Gastrocnemius medialis (tissue), 4 donors: ENCODE measurements at regions not wholly inside any gene's neighbourhood (a gene's known extent, or its start where the extent isn't known, plus 50 kb on each side); places are given as distances from the start of the nearest gene placed in this dataset.

Source experiments
- CTCF ChIP-seq, 5 experiments: fragments of 450-650 bp in 3 of 5; fragments of 200-600 bp in 2 of 5; sonication (generic) in 2 of 5; IDR thresholded peaks in 4 of 5; conservative IDR thresholded peaks in 1 of 5; 1 replicate in 4 of 5; 2 replicates in 1 of 5; pipeline ENCODE4 v1.5.1; 2016 to 2019; ENCODE audit warnings: antibody characterized with exemption in 5 of 5, mild to moderate bottlenecking in 3 of 5, moderate library complexity in 3 of 5
- POLR2A ChIP-seq, 2 donors: fragments of 450-650 bp; IDR thresholded peaks; one replicate each; pipeline ENCODE4 v1.6.1; 2017; ENCODE audit warnings: antibody characterized with exemption in 2 of 2, mild to moderate bottlenecking in 2 of 2, moderate library complexity in 2 of 2

GRCh38 chr15:100824211-100824610 is 55.4 kb upstream of the ALDH1A3 start:
- TF ChIP-seq CTCF (IDR thresholded peaks at IDR 0.05 in 4 of 5, conservative IDR thresholded peaks at IDR 0.05 in 1 of 5) (no peak), POLR2A (IDR thresholded peaks at IDR 0.05) (no peak)
